ENCODE measurements at regions not wholly inside any gene's neighbourhood (a gene's known extent, or its start where the extent isn't known, plus 50 kb on each side); places are given as distances from the start of the nearest gene placed in this dataset.

DNA sequence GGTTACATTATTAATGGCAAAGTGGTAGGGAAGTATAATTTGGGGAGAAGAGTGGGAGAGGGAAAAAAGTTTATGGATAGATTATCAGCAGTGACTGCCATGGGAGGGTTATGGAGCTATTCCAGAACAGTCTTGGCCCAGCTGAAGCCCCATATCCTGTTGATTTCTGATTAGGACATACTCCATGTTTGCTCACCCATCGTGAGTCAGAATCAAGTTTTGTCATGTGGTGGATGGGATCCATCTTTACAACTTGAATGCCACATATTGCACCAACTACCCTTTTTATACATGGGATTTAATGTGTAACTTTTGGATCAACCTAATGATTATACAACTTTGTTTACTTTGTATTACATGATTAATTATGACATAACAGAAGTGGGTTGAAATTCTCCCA lies 217.0 kb downstream of the HAO1 start:
- no peaks in the 10 kb centered on the region for H3K9me3 ChIP-seq
- no peak overlapping the region for H3K27ac ChIP-seq
- H3K27me3 ChIP-seq, result no peaks in the 10 kb centered on the region
- H3K36me3 ChIP-seq, result no peaks in the 10 kb centered on the region
- no peaks in the 10 kb centered on the region for H3K4me1 ChIP-seq
- intact Hi-C loops (cut with DNase I; ENCODE audit: low total_unique reads) (no loop called here), in situ Hi-C loops (cut with MboI; ENCODE audit: low sequenced_read_pairs in 4 of 4) (no loop called here)
- ATAC-seq (no peak), DNase-seq (peak in 1 of 2 donors; percentile 16)
- TF ChIP-seq, protein P1, sequence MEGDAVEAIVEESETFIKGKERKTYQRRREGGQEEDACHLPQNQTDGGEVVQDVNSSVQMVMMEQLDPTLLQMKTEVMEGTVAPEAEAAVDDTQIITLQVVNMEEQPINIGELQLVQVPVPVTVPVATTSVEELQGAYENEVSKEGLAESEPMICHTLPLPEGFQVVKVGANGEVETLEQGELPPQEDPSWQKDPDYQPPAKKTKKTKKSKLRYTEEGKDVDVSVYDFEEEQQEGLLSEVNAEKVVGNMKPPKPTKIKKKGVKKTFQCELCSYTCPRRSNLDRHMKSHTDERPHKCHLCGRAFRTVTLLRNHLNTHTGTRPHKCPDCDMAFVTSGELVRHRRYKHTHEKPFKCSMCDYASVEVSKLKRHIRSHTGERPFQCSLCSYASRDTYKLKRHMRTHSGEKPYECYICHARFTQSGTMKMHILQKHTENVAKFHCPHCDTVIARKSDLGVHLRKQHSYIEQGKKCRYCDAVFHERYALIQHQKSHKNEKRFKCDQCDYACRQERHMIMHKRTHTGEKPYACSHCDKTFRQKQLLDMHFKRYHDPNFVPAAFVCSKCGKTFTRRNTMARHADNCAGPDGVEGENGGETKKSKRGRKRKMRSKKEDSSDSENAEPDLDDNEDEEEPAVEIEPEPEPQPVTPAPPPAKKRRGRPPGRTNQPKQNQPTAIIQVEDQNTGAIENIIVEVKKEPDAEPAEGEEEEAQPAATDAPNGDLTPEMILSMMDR (IDR thresholded peaks at IDR 0.05 in 4 of 5, conservative IDR thresholded peaks at IDR 0.05 in 1 of 5), result no peak
- TF ChIP-seq POLR2A (IDR thresholded peaks at IDR 0.05), result no peak
- H3K4me3 ChIP-seq, result no peak overlapping the region

- Histone ChIP-seq H3K4me3 (no peak overlapping the region), H3K4me1 (no peaks in the 10 kb centered on the region), H3K9me3 (no peaks in the 10 kb centered on the region), H3K27me3 (no peaks in the 10 kb centered on the region), H3K27ac (no peak overlapping the region), H3K36me3 (no peaks in the 10 kb centered on the region)
- ATAC-seq (no peak), DNase-seq (no peak)
- TF ChIP-seq, protein P1 (IDR thresholded peaks at IDR 0.05 in 4 of 5, conservative IDR thresholded peaks at IDR 0.05 in 1 of 5), result no peak
- no peak for TF ChIP-seq POLR2A (IDR thresholded peaks at IDR 0.05)
- intact Hi-C loops (cut with DNase I; ENCODE audit: low total_unique reads) (no loop called here), in situ Hi-C loops (cut with MboI; ENCODE audit: low sequenced_read_pairs in 4 of 4) (no loop called here)
Measured at GRCh38 chr20:7728338-7728737, 211.9 kb downstream of the HAO1 start.

DNA sequence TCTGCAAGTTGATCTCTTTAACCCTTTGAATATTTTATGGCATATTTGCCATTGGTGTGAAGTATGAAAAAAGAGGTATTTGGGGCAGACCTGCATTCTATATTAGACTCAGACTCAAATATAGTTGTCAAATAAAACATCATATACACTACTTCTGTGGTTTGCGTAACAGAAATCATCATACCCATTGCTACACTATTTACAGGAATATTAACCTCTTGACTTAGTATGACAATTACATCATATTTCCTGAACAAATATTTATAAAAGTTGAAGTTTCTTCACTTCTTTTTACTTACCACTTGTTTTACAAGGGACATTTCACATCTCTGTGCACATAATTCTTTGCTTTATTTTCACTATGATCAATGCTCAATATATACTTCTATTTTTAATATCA lies 206.0 kb downstream of the HAO1 start:
- in situ Hi-C loops (cut with MboI; ENCODE audit: low sequenced_read_pairs in 4 of 4) (no loop called here), intact Hi-C loops (cut with DNase I; ENCODE audit: low total_unique reads) (no loop called here)
- Histone ChIP-seq H3K9me3 (no peaks in the 10 kb centered on the region), H3K4me1 (no peaks in the 10 kb centered on the region), H3K27ac (no peak overlapping the region), H3K27me3 (no peaks in the 10 kb centered on the region), H3K36me3 (no peaks in the 10 kb centered on the region), H3K4me3 (no peak overlapping the region)
- TF ChIP-seq POLR2A (IDR thresholded peaks at IDR 0.05), result no peak
- TF ChIP-seq, protein P1 (IDR thresholded peaks at IDR 0.05 in 4 of 5, conservative IDR thresholded peaks at IDR 0.05 in 1 of 5), result no peak
- no peak for ATAC-seq
- DNase-seq, result no peak

DNA sequence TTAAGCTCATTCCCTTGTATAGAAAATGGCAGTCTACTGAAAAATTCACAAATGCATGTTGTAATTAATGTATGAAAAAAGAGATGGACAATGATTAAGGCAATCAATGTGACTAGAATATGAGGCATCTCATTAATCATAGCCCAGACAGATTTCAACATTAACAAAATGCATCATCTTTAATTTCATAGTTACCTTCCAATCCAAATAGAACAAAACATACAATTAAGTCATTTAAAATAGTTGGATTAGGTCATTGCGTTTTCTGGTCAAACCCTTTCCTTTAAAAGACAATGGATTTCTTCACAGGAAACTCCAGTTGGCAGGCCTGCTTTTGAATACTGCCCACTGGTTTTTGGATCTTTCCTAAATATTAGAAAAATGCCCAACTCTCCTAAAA lies 203.9 kb downstream of the HAO1 start:
- intact Hi-C loops (cut with DNase I; ENCODE audit: low total_unique reads) (no loop called here), in situ Hi-C loops (cut with MboI; ENCODE audit: low sequenced_read_pairs in 4 of 4) (no loop called here)
- Histone ChIP-seq H3K36me3 (no peaks in the 10 kb centered on the region), H3K27ac (no peak overlapping the region), H3K4me1 (no peaks in the 10 kb centered on the region), H3K27me3 (no peaks in the 10 kb centered on the region), H3K4me3 (no peak overlapping the region), H3K9me3 (no peaks in the 10 kb centered on the region)
- DNase-seq, result no peak
- ATAC-seq, result no peak
- TF ChIP-seq, protein P1 (IDR thresholded peaks at IDR 0.05 in 4 of 5, conservative IDR thresholded peaks at IDR 0.05 in 1 of 5), result no peak
- TF ChIP-seq POLR2A (IDR thresholded peaks at IDR 0.05), result no peak

DNA sequence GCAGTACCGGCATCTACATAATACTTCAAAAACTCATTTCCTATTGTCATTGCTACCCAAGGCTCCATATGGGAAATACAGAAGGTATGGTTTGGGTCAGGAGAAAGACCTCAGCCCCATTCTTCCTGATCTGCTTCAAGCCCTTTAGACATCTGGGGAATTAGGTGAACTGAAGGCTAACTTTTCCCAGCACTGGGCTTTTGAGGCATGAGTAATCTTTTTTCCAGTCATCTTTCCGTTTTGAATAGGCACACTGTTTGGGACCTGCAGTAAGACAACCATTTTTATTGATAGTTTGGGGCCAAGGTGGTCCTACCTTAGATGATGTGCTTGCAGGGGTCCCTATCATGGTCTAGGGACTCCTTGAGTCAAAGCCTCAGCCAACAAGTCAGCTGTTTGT lies 198.4 kb downstream of the HAO1 start:
- ATAC-seq, result no peak
- in situ Hi-C loops (cut with MboI; ENCODE audit: low sequenced_read_pairs in 4 of 4), result no loop called here
- TF ChIP-seq POLR2A (IDR thresholded peaks at IDR 0.05), result no peak
- TF ChIP-seq, protein P1 (IDR thresholded peaks at IDR 0.05 in 4 of 5, conservative IDR thresholded peaks at IDR 0.05 in 1 of 5), result no peak

More for the DNA sequence above, 198.4 kb downstream of the HAO1 start:
- intact Hi-C loops (cut with DNase I; ENCODE audit: low total_unique reads), result no loop called here
- H3K4me3 ChIP-seq, result no peak overlapping the region
- H3K9me3 ChIP-seq, result no peaks in the 10 kb centered on the region
- no peaks in the 10 kb centered on the region for H3K36me3 ChIP-seq
- no peak for DNase-seq
- H3K4me1 ChIP-seq, result no peaks in the 10 kb centered on the region
- H3K27ac ChIP-seq, result no peak overlapping the region
- no peaks in the 10 kb centered on the region for H3K27me3 ChIP-seq
